ENCODE measurements at regions not wholly inside any gene's neighbourhood (a gene's known extent, or its start where the extent isn't known, plus 50 kb on each side); places are given as distances from the start of the nearest gene placed in this dataset.

- Histone ChIP-seq H3K4me2 (ENCODE audit: insufficient read depth, insufficient read length, low read length) (no peak overlapping the region), H3K27ac (ENCODE audit: insufficient read length, low read depth, low read length) (no peak overlapping the region), H3K4ac (ENCODE audit: low read depth, low read length) (no peak overlapping the region), H4K20me1 (ENCODE audit: control insufficient read depth, insufficient read depth, insufficient read length) (no peaks in the 10 kb centered on the region), H3K27me3 (ENCODE audit: insufficient read depth, low read length) (no peaks in the 10 kb centered on the region), H3K23me2 (ENCODE audit: insufficient read length, low read depth, low read length, poor library complexity, severe bottlenecking) (no peaks in the 10 kb centered on the region), H2BK12ac (ENCODE audit: insufficient read length, low read depth, low read length) (no peak overlapping the region), H2BK15ac (ENCODE audit: low read depth, low read length) (no peak overlapping the region), H2BK120ac (ENCODE audit: low read depth, low read length, poor library complexity, severe bottlenecking) (no peak overlapping the region), H3K9ac (ENCODE audit: extremely low read depth, insufficient read length, low read length) (no peak overlapping the region), H2AFZ (ENCODE audit: low read length) (no peak overlapping the region), H4K5ac (ENCODE audit: insufficient read length, low read depth, low read length) (no peak overlapping the region), H3K79me2 (ENCODE audit: insufficient read depth, low read length) (no peaks in the 10 kb centered on the region), H3K4me1 (ENCODE audit: insufficient read depth, low read length) (no peaks in the 10 kb centered on the region; the same call in 1 of the 2 replicates), H3K14ac (ENCODE audit: insufficient read depth, low read length) (no peak overlapping the region), H3K79me1 (ENCODE audit: insufficient read depth, low read depth, low read length, poor library complexity, severe bottlenecking) (no peaks in the 10 kb centered on the region), H4K91ac (ENCODE audit: insufficient read length, low read depth, low read length) (no peak overlapping the region), H2AK5ac (ENCODE audit: insufficient read length, low read length) (no peak overlapping the region), H3K56ac (ENCODE audit: insufficient read length, low read depth, low read length) (no peak overlapping the region), H2BK5ac (ENCODE audit: insufficient read length, low read length) (no peak overlapping the region), H3T11ph (ENCODE audit: low read length) (no peak overlapping the region), H3K23ac (ENCODE audit: insufficient read length, low read depth, low read length) (no peak overlapping the region), H3K9me3 (ENCODE audit: control insufficient read depth, low read depth, low read length) (no peaks in the 10 kb centered on the region), H3K18ac (ENCODE audit: insufficient read length, low read depth, low read length) (no peak overlapping the region), H4K8ac (replicated peaks; ENCODE audit: insufficient read length, low read depth, low read length) (no peak overlapping the region), H2BK20ac (ENCODE audit: low read depth, low read length, poor library complexity, severe bottlenecking) (no peak overlapping the region)
- TF ChIP-seq CTCF (conservative IDR thresholded peaks at IDR 0.05) = no peak
- Mint-ChIP-seq H3K4me3 (no peak overlapping the region), H3K27me3 (ENCODE audit: low read depth) (no peaks in the 10 kb centered on the region; the same call in 1 of the 2 replicates), H3K9me3 (peaks cover 5 to 16% of the 10 kb centered on the region in 2 experiments), H3K27ac (no peak overlapping the region), H3K4me1 (peaks cover 7 to 15% of the 10 kb centered on the region in 2 experiments), H3K36me3 (ENCODE audit: insufficient read depth in 1 of 3, low read depth in 3 of 3) (peaks cover 0 to 10% (median 10%) of the 10 kb centered on the region in 3 experiments; a peak in 5 of 7 replicates)
- DNase-seq = no peak
- WGBS (ENCODE audit: extremely low coverage, insufficient read length, low lambda C conversion rate) = no CpG with 5 or more reads among the region's 4 CpGs
These were observed 144.9 kb upstream of the NCKAP5 start for GRCh38 chr2:133713049-133713580.
